GM21423 (cell line): ENCODE measurements at regions not wholly inside any gene's neighbourhood (a gene's known extent, or its start where the extent isn't known, plus 50 kb on each side); places are given as distances from the start of the nearest gene placed in this dataset.
A peak's percentile ranks its signal among the peaks of the same experiment; 100 is the strongest.

Source experiments
- ATAC-seq: cut with Tn5 transposase; IDR thresholded peaks from one replicate; pipeline ENCODE4 v1.9.1; 2021; ENCODE audit warnings: mild to moderate bottlenecking, moderate library complexity; ENCODE audit not compliant: unreplicated experiment

DNA sequence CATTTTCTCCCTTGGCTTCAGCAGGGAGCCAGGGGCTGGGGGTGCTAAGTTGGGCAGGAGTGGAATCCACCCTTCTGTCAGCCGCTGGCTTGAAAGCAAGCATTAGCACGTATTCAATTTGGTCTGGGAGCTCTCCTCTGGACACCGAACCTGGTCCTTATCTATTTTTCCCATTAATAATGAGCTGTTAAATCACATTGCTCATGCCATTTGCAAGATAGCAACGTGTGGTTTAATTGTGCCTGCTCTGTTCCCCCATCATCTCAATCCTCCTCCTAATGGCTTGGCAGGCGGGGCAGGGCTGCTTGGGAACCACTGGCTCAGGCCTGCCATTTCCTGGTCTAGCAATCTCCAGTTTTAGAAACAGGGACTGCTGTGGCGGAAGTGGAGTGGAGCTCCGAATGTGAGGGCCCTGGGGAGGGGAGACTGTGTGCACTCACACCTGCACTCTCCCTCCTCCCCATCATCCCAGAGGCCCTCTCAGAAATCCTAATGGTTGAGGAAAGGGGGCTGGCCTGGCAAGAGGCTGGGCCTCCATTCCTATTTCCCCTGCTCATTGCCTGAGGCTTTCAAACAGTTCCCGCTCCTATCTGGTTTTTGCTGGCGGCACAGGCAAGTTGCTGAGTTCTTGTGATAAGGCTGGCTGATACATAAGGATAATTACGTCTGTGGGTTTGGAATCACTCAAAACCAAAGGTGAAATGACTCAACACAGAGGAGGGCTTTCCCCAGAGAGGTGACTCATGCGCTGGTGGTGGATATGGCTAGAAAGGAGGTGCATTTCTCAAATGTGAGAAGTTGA lies 201.2 kb upstream of the E2F8 start:
- peak; percentile 92 for ATAC-seq

GRCh38 chr11:19441288-19441687 lies 200.5 kb upstream of the E2F8 start:
- no peak for ATAC-seq

GRCh38 chr11:19437760-19438159 lies 197.0 kb upstream of the E2F8 start:
- ATAC-seq, result no peak

DNA sequence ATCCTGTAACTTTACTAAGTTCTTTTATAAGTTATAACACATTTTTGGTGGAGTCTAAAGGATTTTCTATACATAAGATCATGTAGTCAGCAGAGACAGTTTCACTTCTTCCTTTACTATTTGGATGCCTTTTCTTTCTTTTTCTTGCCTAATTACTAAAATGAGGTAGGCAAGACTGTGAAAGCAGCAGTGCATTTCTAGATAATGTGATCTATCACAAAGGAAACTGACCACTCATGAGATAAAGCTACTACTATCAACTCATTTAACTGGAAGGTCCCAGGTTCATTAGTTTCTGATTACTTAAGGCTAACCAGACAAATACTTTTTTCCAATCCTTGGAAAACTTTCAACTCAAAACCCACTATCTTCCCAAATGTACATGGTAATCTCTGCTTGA lies 196.2 kb upstream of the E2F8 start:
- peak; percentile 42 for ATAC-seq

GRCh38 chr11:19435306-19435989 lies 194.7 kb upstream of the E2F8 start:
- ATAC-seq, result no peak

- no peak for ATAC-seq
These were observed 193.0 kb upstream of the E2F8 start for GRCh38 chr11:19433791-19434190.

DNA sequence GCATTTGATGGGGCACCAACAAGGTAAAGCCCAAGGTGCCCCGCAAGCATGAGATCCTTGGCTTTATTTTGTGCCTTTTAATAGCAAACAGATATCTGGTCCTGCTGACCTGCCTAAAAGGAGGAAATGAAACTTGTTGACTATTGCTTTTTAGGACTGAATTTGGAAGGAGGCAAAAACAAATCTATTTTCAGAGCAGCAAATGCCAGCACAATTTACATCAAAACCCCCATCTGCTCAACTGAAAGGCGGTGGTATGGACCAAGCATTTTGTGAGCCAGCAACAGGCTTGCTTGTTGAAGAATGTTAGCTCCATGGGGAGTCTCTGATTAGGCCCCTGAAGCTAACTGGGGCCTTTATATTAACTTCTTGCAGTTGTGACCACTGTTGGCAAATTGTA lies 192.6 kb upstream of the E2F8 start:
- peak; percentile 56 for ATAC-seq

- ATAC-seq, result peak; percentile 49
These were observed 191.8 kb upstream of the E2F8 start for GRCh38 chr11:19432370-19433061.

- ATAC-seq, result no peak
These were observed 190.1 kb upstream of the E2F8 start for GRCh38 chr11:19430754-19431398.

DNA sequence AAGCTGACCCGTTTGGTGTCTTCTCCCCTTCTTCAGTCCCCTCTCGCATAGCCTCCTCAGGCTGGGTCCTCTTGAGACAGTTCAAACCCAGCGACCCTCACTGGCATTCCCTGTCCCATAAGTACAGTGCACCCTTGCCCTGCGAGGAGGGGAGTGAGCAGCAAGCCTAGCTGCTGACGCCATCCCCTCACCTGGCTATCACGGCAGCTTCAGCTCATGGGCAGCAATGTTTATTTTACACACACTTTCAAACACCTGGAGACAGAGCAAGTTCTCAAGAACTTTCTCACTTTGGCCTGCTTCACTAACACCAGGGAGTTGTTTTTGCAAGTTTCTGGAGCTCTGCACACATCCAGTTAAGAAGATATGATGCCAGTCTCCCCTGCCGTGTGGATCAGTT lies 189.6 kb upstream of the E2F8 start:
- ATAC-seq, result no peak

DNA sequence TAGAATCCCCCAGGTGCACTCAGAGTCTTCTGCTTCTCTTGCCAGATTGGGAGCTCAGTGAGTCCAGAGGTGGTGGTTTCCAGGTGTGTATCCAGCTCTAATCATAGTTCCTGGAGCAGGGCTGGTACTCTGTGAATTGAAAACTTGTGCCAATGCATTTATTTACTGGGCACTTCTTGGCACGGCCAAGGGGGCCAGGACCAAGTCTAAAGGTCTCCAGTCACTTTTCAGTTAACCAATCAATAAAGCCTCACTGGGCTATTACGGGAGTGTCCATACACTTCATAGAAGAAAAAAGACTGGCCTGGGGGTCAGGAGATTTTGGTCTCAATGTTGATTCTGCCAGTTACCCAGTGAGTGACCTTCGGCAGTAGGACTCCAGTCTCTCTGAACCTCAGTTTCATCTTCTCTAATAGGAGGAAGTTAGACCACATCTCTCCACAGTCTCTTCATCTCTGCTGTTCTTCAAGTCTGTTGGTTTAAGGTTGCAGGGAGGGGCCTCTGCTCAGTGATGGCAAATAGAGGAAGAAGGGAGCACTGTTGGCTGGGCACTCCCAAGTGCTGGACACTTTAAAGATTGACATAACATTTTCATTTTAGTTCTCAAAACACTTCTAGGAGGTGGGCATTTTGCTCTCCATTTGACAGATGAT lies 188.5 kb upstream of the E2F8 start:
- no peak for ATAC-seq

DNA sequence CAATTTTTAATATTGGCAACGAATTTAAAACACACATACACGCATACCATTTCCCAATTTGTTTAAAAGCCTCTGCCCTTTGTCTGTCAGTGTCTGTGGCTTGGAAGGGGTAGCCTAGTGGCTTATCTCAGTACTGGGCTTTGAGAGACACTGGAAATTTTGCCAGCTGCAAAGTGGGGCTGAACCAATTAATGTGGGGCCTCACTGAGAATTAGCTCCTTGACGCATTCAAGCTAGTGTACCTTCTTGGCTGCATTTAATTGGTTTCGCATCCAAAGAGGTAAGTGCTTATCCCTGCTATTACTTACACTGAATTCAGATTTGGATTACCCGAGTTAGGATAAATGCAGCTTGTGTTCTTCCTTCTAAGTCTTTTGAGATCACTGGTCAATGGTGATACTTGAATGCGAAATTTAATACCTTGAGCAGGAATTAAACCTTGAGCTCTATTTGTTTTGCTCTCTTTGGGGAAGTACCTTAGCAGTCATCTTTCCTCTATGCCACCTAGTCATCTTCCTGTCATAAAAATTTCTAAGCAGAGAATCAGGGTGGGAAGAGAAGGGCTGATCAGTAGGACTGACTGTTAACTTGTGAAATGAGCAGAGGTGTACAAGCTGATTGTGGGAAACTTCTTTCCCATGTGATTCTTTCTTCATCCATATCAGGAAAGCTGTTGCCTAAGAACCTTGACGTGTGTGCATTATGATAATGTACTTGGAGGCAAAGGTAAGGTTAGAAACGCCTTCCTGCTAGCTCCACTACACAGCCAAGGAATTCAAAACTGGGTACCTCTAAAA lies 187.7 kb upstream of the E2F8 start:
- ATAC-seq, result no peak

- ATAC-seq, result no peak
These were observed 186.1 kb upstream of the E2F8 start for GRCh38 chr11:19426756-19427403.

DNA sequence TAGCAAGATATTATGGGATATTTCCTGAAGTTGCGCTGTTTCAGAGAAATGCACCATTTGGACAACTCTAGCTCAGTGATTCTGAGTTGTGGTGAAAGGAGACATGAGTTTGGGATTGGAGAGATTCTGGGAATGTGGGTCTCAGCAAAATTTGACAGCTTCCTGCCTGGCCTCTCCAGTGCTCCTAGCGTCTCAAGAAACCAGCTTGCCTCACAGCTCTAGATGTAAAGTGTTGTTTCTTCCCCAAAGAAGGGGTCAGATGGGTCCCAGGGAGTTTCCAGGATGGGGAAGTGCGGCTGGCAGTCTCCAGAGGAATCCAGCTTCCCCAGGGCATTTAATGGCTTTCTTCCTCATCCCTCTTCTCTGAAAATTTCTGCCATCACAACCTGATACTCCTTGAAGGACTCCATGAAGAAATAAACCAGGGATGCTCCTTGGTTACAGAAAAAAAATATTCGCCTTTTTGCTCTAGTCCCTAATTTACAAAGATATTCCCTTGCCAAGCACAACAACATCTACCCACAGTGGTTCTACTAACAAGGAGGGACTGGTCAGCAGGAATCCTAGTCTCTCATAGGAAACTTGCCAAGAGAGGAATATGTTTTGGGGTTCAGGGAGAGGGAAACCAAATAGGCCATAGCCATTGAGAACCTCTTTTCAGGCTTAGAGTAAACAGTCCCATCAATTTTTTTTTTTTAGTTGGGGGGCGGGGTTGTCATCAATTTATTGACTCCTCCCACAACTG lies 185.4 kb upstream of the E2F8 start:
- ATAC-seq, result no peak

DNA sequence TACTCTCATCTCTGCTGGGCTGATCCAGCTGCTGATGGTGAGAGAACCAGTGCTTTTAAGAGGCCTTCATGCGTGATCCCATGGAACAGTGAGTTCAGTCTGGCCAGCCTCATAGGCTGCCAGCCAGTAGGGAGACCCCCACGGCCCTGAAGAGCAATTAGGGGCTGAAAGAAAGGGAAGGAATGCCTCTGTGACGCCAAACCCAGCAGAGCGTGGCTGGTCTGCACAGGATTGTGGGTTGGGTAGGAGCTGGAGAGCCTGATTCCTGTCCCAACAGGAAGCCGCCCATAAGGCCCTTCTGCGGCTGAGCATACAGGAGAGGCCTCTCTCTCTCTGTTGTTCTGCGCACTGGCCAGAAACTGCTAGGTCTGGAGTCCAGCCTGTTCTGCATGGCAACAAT lies 181.5 kb upstream of the E2F8 start:
- ATAC-seq, result no peak

GRCh38 chr11:19420868-19421533 lies 180.3 kb upstream of the E2F8 start:
- no peak for ATAC-seq

GRCh38 chr11:19419808-19420207 lies 179.1 kb upstream of the E2F8 start:
- no peak for ATAC-seq

GRCh38 chr11:19419021-19419750 lies 178.4 kb upstream of the E2F8 start:
- no peak for ATAC-seq
